HL-60/S4 treated with retinoic acid at 250 ng/mL for 4 days and 3 days (cell line): ENCODE measurements at regions not wholly inside any gene's neighbourhood (a gene's known extent, or its start where the extent isn't known, plus 50 kb on each side); places are given as distances from the start of the nearest gene placed in this dataset.

ENCODE experiments used
- in situ Hi-C: fragments of 300-500 bp; cut with MboI; formaldehyde crosslinking; loops from 2 replicates; pipeline ENCODE4 v1.7.0; 2022; ENCODE audit warnings: low sequenced_read_pairs

GRCh38 chr2:150732064-150732463 is 244.6 kb upstream of the RND3 start:
- in situ Hi-C loops: no loop called here

- in situ Hi-C loops: no loop called here
These were observed 242.1 kb upstream of the RND3 start for GRCh38 chr2:150729495-150729955.

GRCh38 chr2:150718280-150718679 is 230.8 kb upstream of the RND3 start:
- in situ Hi-C loops: no loop called here

- in situ Hi-C loops: no loop called here
These were observed 228.7 kb upstream of the RND3 start for GRCh38 chr2:150716186-150716585.

GRCh38 chr2:150715501-150715900 is 228.0 kb upstream of the RND3 start:
- in situ Hi-C loops: no loop called here

GRCh38 chr2:150710916-150711315 is 223.4 kb upstream of the RND3 start:
- in situ Hi-C loops: no loop called here

GRCh38 chr2:150710041-150710440 is 222.6 kb upstream of the RND3 start:
- in situ Hi-C loops: no loop called here

- in situ Hi-C loops: no loop called here
These were observed 219.1 kb upstream of the RND3 start for GRCh38 chr2:150706561-150706960.

- in situ Hi-C loops: no loop called here
These were observed 218.3 kb upstream of the RND3 start for GRCh38 chr2:150705767-150706166.

- in situ Hi-C loops: no loop called here
These were observed 217.9 kb upstream of the RND3 start for GRCh38 chr2:150705357-150705756.

- in situ Hi-C loops: no loop called here
These were observed 215.3 kb upstream of the RND3 start for GRCh38 chr2:150702791-150703190.

GRCh38 chr2:150700666-150701580 is 213.5 kb upstream of the RND3 start:
- in situ Hi-C loops: no loop called here

GRCh38 chr2:150699218-150699617 is 211.8 kb upstream of the RND3 start:
- in situ Hi-C loops: no loop called here

GRCh38 chr2:150698016-150698661 is 210.7 kb upstream of the RND3 start:
- in situ Hi-C loops: no loop called here

GRCh38 chr2:150697596-150697995 is 210.1 kb upstream of the RND3 start:
- in situ Hi-C loops: no loop called here

GRCh38 chr2:150695451-150696135 is 208.1 kb upstream of the RND3 start:
- in situ Hi-C loops: no loop called here

GRCh38 chr2:150693556-150693955 is 206.1 kb upstream of the RND3 start:
- in situ Hi-C loops: no loop called here

GRCh38 chr2:150690870-150691269 is 203.4 kb upstream of the RND3 start:
- in situ Hi-C loops: no loop called here

GRCh38 chr2:150690261-150690660 is 202.8 kb upstream of the RND3 start:
- in situ Hi-C loops: no loop called here

- in situ Hi-C loops: no loop called here
These were observed 202.1 kb upstream of the RND3 start for GRCh38 chr2:150689590-150689989.

GRCh38 chr2:150688016-150688415 is 200.5 kb upstream of the RND3 start:
- in situ Hi-C loops: no loop called here

- in situ Hi-C loops: no loop called here
These were observed 198.9 kb upstream of the RND3 start for GRCh38 chr2:150686391-150686790.
